ENCODE measurements at regions not wholly inside any gene's neighbourhood (a gene's known extent, or its start where the extent isn't known, plus 50 kb on each side); places are given as distances from the start of the nearest gene placed in this dataset.

- Histone ChIP-seq H3K36me3 (ENCODE audit: low read length) (no peaks in the 10 kb centered on the region), H3K79me2 (ENCODE audit: insufficient read depth, low read length) (no peaks in the 10 kb centered on the region), H3K27me3 (ENCODE audit: low read length) (no peaks in the 10 kb centered on the region), H2AFZ (ENCODE audit: low read depth, low read length, severe bottlenecking) (no peak overlapping the region), H3K9me2 (replicated peaks; ENCODE audit: insufficient read depth, low read length) (no peaks in the 10 kb centered on the region), H3K9me3 (ENCODE audit: insufficient read depth, low read length) (no peaks in the 10 kb centered on the region), H3K4me3 (ENCODE audit: insufficient read depth, low read length, poor library complexity, severe bottlenecking) (no peak overlapping the region), H4K20me1 (ENCODE audit: low read depth, low read length) (no peaks in the 10 kb centered on the region), H3K27ac (ENCODE audit: low read depth, low read length) (no peak overlapping the region), H3K4me2 (ENCODE audit: low read depth, low read length, poor library complexity, severe bottlenecking) (no peak overlapping the region), H3F3A (ENCODE audit: insufficient read depth) (no peaks in the 10 kb centered on the region), H3K9ac (ENCODE audit: low read length) (no peak overlapping the region)
- TF ChIP-seq EZH2phosphoT487 (conservative IDR thresholded peaks at IDR 0.05; ENCODE audit: low read length) (no peak), CTCF (IDR thresholded peaks at IDR 0.05; ENCODE audit: insufficient read depth, low read length, poor library complexity, severe bottlenecking) (no peak)
These were observed 894.0 kb downstream of the ROBO2 start for GRCh38 chr3:77933926-77934325.

- Histone ChIP-seq H3K27ac (ENCODE audit: low read depth, low read length) (no peak overlapping the region), H3K27me3 (ENCODE audit: low read length) (no peaks in the 10 kb centered on the region), H3K4me2 (ENCODE audit: low read depth, low read length, poor library complexity, severe bottlenecking) (no peak overlapping the region), H3K9me2 (replicated peaks; ENCODE audit: insufficient read depth, low read length) (no peaks in the 10 kb centered on the region), H3K36me3 (ENCODE audit: low read length) (no peaks in the 10 kb centered on the region), H2AFZ (ENCODE audit: low read depth, low read length, severe bottlenecking) (no peak overlapping the region), H3K4me3 (ENCODE audit: insufficient read depth, low read length, poor library complexity, severe bottlenecking) (no peak overlapping the region), H3F3A (ENCODE audit: insufficient read depth) (no peaks in the 10 kb centered on the region), H3K9me3 (ENCODE audit: insufficient read depth, low read length) (no peaks in the 10 kb centered on the region), H3K9ac (ENCODE audit: low read length) (no peak overlapping the region), H4K20me1 (ENCODE audit: low read depth, low read length) (no peaks in the 10 kb centered on the region), H3K79me2 (ENCODE audit: insufficient read depth, low read length) (no peaks in the 10 kb centered on the region)
- TF ChIP-seq EZH2phosphoT487 (conservative IDR thresholded peaks at IDR 0.05; ENCODE audit: low read length): no peak
- no peak for TF ChIP-seq CTCF (IDR thresholded peaks at IDR 0.05; ENCODE audit: insufficient read depth, low read length, poor library complexity, severe bottlenecking)
These were observed 895.5 kb downstream of the ROBO2 start for GRCh38 chr3:77935418-77935817.

- H3F3A ChIP-seq (ENCODE audit: insufficient read depth): no peaks in the 10 kb centered on the region
- no peak for TF ChIP-seq EZH2phosphoT487 (conservative IDR thresholded peaks at IDR 0.05; ENCODE audit: low read length)
- TF ChIP-seq CTCF (IDR thresholded peaks at IDR 0.05; ENCODE audit: insufficient read depth, low read length, poor library complexity, severe bottlenecking): no peak
- H3K27me3 ChIP-seq (ENCODE audit: low read length): no peaks in the 10 kb centered on the region
- H4K20me1 ChIP-seq (ENCODE audit: low read depth, low read length): no peaks in the 10 kb centered on the region
- no peaks in the 10 kb centered on the region for H3K36me3 ChIP-seq (ENCODE audit: low read length)
- no peak overlapping the region for H3K27ac ChIP-seq (ENCODE audit: low read depth, low read length)
- H3K4me2 ChIP-seq (ENCODE audit: low read depth, low read length, poor library complexity, severe bottlenecking): no peak overlapping the region
- H3K79me2 ChIP-seq (ENCODE audit: insufficient read depth, low read length): no peaks in the 10 kb centered on the region
- H2AFZ ChIP-seq (ENCODE audit: low read depth, low read length, severe bottlenecking): no peak overlapping the region
- H3K9ac ChIP-seq (ENCODE audit: low read length): no peak overlapping the region
- no peaks in the 10 kb centered on the region for H3K9me3 ChIP-seq (ENCODE audit: insufficient read depth, low read length)
- H3K4me3 ChIP-seq (ENCODE audit: insufficient read depth, low read length, poor library complexity, severe bottlenecking): no peak overlapping the region
- H3K9me2 ChIP-seq (replicated peaks; ENCODE audit: insufficient read depth, low read length): no peaks in the 10 kb centered on the region
These were observed 899.8 kb downstream of the ROBO2 start for GRCh38 chr3:77939726-77940125.
